ENCODE measurements at regions not wholly inside any gene's neighbourhood (a gene's known extent, or its start where the extent isn't known, plus 50 kb on each side); places are given as distances from the start of the nearest gene placed in this dataset.

DNA sequence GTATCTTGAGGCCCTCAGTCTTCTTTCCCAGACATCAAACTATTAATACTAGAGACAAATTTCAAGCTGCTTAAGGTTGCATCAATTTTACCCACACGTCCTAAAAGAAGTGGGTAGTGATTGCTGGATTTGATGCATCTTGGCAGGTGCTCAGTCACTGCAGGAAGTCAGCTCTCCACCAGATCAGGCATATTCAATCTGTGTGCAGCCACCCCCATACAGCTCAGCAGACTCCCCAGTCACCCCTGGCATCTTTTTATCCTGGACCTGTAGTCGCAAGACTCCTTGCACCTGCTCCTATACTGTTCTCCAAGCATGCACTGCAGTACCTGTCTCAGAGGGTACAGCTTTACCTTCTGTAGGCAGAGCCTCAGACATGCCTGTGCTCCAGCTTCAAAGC lies 343.1 kb upstream of the ISX start:
- DNase-seq = no peak
- intact Hi-C loops (cut with DNase I; ENCODE audit: low total_unique reads) (no loop called here), in situ Hi-C loops (cut with MboI; ENCODE audit: low pct_ligation_motif_present in 1 of 4, low pct_unique_long_range_greater_than_20kb in 1 of 4, low sequenced_read_pairs in 3 of 4) (no loop called here)
- Histone ChIP-seq H3K36me3 (no peaks in the 10 kb centered on the region), H3K27ac (no peak overlapping the region), H3K4me3 (no peak overlapping the region), H3K9me3 (peaks cover 6 to 8% of the 10 kb centered on the region in 2 donors), H3K4me1 (no peaks in the 10 kb centered on the region), H3K27me3 (no peaks in the 10 kb centered on the region)
- WGBS, 2 donors (ENCODE audit: low coverage in 1 of 2) = 62 to 67% methylated on average over 1 to 2 of the region's 2 CpGs
- TF ChIP-seq POLR2A (IDR thresholded peaks at IDR 0.05) (no peak), POLR2AphosphoS5 (IDR thresholded peaks at IDR 0.05) (no peak), EP300 (IDR thresholded peaks at IDR 0.05; ENCODE audit: low read depth) (no peak)
- TF ChIP-seq, protein P1, sequence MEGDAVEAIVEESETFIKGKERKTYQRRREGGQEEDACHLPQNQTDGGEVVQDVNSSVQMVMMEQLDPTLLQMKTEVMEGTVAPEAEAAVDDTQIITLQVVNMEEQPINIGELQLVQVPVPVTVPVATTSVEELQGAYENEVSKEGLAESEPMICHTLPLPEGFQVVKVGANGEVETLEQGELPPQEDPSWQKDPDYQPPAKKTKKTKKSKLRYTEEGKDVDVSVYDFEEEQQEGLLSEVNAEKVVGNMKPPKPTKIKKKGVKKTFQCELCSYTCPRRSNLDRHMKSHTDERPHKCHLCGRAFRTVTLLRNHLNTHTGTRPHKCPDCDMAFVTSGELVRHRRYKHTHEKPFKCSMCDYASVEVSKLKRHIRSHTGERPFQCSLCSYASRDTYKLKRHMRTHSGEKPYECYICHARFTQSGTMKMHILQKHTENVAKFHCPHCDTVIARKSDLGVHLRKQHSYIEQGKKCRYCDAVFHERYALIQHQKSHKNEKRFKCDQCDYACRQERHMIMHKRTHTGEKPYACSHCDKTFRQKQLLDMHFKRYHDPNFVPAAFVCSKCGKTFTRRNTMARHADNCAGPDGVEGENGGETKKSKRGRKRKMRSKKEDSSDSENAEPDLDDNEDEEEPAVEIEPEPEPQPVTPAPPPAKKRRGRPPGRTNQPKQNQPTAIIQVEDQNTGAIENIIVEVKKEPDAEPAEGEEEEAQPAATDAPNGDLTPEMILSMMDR (IDR thresholded peaks at IDR 0.05) = no peak

DNA sequence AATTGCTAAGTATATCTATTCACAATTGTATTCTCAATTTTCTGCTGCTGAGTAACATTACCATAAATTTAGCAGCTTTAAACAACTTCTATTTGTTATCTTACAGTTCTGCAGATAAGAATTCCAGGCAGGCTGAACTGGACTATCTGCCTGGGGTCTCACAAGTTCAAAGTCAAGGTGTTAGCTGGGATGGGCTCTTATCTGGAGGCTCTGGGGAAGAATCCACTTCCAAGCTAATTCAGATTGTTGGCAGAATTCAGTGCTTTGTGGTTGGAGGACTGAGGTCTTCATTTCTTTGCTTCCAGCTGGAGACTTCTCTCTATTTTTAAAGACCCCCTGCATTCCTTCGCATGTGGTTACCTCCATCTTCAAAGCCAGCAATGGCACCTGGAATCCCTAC lies 329.9 kb upstream of the ISX start:
- intact Hi-C loops (cut with DNase I; ENCODE audit: low total_unique reads) (no loop called here), in situ Hi-C loops (cut with MboI; ENCODE audit: low pct_ligation_motif_present in 1 of 4, low pct_unique_long_range_greater_than_20kb in 1 of 4, low sequenced_read_pairs in 3 of 4) (no loop called here)
- Histone ChIP-seq H3K27ac (no peak overlapping the region), H3K4me3 (no peak overlapping the region), H3K9me3 (no peaks in the 10 kb centered on the region), H3K4me1 (no peaks in the 10 kb centered on the region), H3K36me3 (no peaks in the 10 kb centered on the region), H3K27me3 (no peaks in the 10 kb centered on the region)
- TF ChIP-seq EP300 (IDR thresholded peaks at IDR 0.05; ENCODE audit: low read depth) (no peak), POLR2A (IDR thresholded peaks at IDR 0.05) (no peak), POLR2AphosphoS5 (IDR thresholded peaks at IDR 0.05) (no peak)
- TF ChIP-seq, protein P1 (IDR thresholded peaks at IDR 0.05) = no peak
- 92 to 100% methylated on average over 1 of the region's 1 CpG for WGBS, 2 donors (ENCODE audit: low coverage in 1 of 2)
- DNase-seq = no peak

DNA sequence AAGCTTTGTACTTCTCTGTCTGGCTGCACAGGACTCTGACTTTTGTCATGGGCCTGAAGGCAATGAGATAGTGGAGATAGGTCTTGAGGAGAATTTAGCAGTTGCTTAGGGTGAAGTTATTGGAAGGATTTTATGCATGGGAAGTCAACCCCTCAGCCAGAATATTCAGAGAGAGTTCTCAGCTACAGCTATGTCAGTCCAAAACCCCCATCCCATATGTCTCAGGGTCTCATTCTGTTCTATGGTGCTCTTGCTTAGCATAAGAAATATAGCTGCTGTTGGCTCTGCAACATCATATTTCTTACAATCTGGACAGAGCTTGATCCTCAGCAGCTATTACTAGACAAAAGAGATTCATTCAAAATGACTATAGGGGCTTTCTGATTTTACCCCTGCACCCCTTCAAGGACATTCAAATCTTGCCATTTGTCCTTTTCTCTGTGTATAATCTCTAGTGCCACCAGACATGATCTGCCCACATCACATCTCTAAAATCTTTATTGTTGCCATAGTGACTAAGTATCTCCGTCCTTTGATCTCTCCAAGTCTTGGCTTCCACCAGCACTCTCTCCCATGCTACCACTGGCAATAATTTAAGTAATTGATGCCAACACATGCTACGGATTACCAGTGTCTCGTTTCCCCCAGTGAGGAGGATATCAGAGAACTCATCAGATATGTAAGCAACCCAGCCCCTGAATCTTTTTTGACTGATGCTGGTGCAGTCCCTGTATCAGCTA lies 327.1 kb upstream of the ISX start:
- WGBS, 2 donors (ENCODE audit: low coverage in 1 of 2) = 61% methylated on average over 3 of the region's 3 CpGs; no CpG with 5 or more reads in 1 of the 2 donors

DNA sequence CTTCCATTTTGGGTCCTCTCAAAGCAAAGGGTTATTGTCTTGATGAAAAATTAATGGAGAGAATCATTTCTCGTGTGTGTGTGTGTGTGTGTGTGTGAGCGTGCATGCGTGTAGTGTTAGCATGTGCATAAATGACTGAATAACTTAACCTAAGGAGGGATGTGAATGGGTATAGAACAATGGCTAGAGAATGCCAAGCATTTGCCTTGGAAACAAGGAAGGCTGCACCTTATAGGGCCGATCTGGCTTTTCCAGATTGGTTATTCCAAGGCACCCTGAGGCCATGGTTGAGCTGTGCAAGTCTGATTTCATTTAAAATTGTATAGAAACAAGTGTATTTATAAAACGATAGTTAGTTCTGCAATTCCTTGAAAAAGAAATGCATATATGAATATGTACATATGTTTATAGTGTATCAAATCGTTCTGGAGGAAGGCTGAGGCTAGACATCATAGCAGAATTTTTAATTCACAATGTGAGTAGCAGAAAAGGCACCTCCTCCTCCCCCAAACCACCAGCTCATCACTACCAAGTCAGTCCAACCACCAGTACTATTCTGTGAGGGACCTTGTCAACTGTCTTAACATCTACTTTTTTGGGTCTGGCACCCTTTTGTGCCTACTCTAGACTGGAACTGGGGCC lies 322.7 kb upstream of the ISX start:
- H3K27me3 ChIP-seq = no peaks in the 10 kb centered on the region
- no peak for DNase-seq
- TF ChIP-seq, protein P1 (IDR thresholded peaks at IDR 0.05) = no peak
- TF ChIP-seq POLR2A (IDR thresholded peaks at IDR 0.05) = no peak
- no peak for TF ChIP-seq POLR2AphosphoS5 (IDR thresholded peaks at IDR 0.05)
- TF ChIP-seq EP300 (IDR thresholded peaks at IDR 0.05; ENCODE audit: low read depth) = no peak
- H3K27ac ChIP-seq = no peak overlapping the region
- no peaks in the 10 kb centered on the region for H3K36me3 ChIP-seq
- intact Hi-C loops (cut with DNase I; ENCODE audit: low total_unique reads) (no loop called here), in situ Hi-C loops (cut with MboI; ENCODE audit: low pct_ligation_motif_present in 1 of 4, low pct_unique_long_range_greater_than_20kb in 1 of 4, low sequenced_read_pairs in 3 of 4) (no loop called here)
- H3K4me1 ChIP-seq = no peaks in the 10 kb centered on the region
- no peaks in the 10 kb centered on the region for H3K9me3 ChIP-seq
- 71 to 74% methylated on average over 6 of the region's 6 CpGs for WGBS, 2 donors (ENCODE audit: low coverage in 1 of 2)
- H3K4me3 ChIP-seq = no peak overlapping the region

More for the DNA sequence above, 327.1 kb upstream of the ISX start:
- no peaks in the 10 kb centered on the region for H3K4me1 ChIP-seq
- DNase-seq = no peak
- no peaks in the 10 kb centered on the region for H3K27me3 ChIP-seq
- no peaks in the 10 kb centered on the region for H3K9me3 ChIP-seq
- intact Hi-C loops (cut with DNase I; ENCODE audit: low total_unique reads) (no loop called here), in situ Hi-C loops (cut with MboI; ENCODE audit: low pct_ligation_motif_present in 1 of 4, low pct_unique_long_range_greater_than_20kb in 1 of 4, low sequenced_read_pairs in 3 of 4) (no loop called here)
- no peaks in the 10 kb centered on the region for H3K36me3 ChIP-seq
- no peak overlapping the region for H3K4me3 ChIP-seq
- TF ChIP-seq, protein P1 (IDR thresholded peaks at IDR 0.05) = no peak
- TF ChIP-seq EP300 (IDR thresholded peaks at IDR 0.05; ENCODE audit: low read depth) = no peak
- TF ChIP-seq POLR2A (IDR thresholded peaks at IDR 0.05) = no peak
- no peak for TF ChIP-seq POLR2AphosphoS5 (IDR thresholded peaks at IDR 0.05)
- no peak overlapping the region for H3K27ac ChIP-seq
